Adipocyte (in vitro differentiated cells): ENCODE measurements at regions not wholly inside any gene's neighbourhood (a gene's known extent, or its start where the extent isn't known, plus 50 kb on each side); places are given as distances from the start of the nearest gene placed in this dataset.

Experiments
- DNase-seq: peaks from one replicate; pipeline ENCODE4 v3.0.0-alpha.2; 2015; ENCODE audit warnings: low read depth
- H3K27me3 ChIP-seq: replicated peaks from 2 replicates; pipeline ENCODE4 v1.7.0; 2013; ENCODE audit warnings: mild to moderate bottlenecking, low read length, moderate library complexity; ENCODE audit not compliant: control insufficient read depth, insufficient read depth
- H3K36me3 ChIP-seq: 2 replicates; pipeline ENCODE4 v1.7.0; 2013; ENCODE audit warnings: low read length, mild to moderate bottlenecking, moderate library complexity; ENCODE audit not compliant: control insufficient read depth, insufficient read depth, severe bottlenecking
- H3K4me1 ChIP-seq: 2 replicates; pipeline ENCODE4 v1.7.0; 2013; ENCODE audit warnings: mild to moderate bottlenecking, low read length, moderate library complexity; ENCODE audit not compliant: control insufficient read depth, insufficient read depth
- H3K4me3 ChIP-seq: 2 replicates; pipeline ENCODE4 v1.7.0; 2013; ENCODE audit warnings: mild to moderate bottlenecking, low read length, moderate library complexity
- H3K9ac ChIP-seq: 2 replicates; pipeline ENCODE4 v1.7.0; 2013; ENCODE audit warnings: mild to moderate bottlenecking, low read length, moderate library complexity
- H3K9me3 ChIP-seq: 2 replicates; pipeline ENCODE4 v1.7.0; 2013; ENCODE audit warnings: mild to moderate bottlenecking, low read length, moderate library complexity; ENCODE audit not compliant: control insufficient read depth

- peak; percentile 5 for DNase-seq
- no peaks in the 10 kb centered on the region for H3K9me3 ChIP-seq
- H3K9ac ChIP-seq: no peak overlapping the region
- H3K27me3 ChIP-seq: no peaks in the 10 kb centered on the region
- no peaks in the 10 kb centered on the region for H3K36me3 ChIP-seq
- H3K4me1 ChIP-seq: peaks cover 10% of the 10 kb centered on the region
- no peak overlapping the region for H3K4me3 ChIP-seq
Measured at GRCh38 chr5:20605732-20606525, 617.9 kb upstream of the CDH18 start.

DNA sequence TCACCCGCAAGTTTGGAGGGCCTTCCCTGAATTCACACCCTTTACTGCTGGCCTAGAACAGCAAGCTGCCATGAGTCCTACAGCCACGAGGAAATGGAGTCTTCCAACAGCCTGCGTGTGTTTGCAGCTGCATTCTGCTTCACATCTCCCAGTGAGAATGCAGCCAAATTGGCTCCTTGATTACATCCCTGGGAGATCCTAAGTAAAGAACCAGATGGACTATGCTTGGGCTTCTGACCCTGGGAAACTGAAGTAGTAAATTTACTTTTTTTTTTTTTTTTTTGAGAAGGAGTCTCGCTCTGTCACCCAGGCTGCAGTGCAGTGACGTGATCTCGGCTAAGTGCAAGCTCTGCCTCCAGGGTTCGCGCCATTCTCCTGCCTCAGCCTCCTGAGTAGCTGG, 617.0 kb upstream of the CDH18 start:
- no peaks in the 10 kb centered on the region for H3K36me3 ChIP-seq
- H3K9ac ChIP-seq: no peak overlapping the region
- no peaks in the 10 kb centered on the region for H3K9me3 ChIP-seq
- H3K27me3 ChIP-seq: no peaks in the 10 kb centered on the region
- no peak for DNase-seq
- H3K4me1 ChIP-seq: peaks cover 10% of the 10 kb centered on the region
- no peak overlapping the region for H3K4me3 ChIP-seq

GRCh38 chr5:20601678-20602100, 613.7 kb upstream of the CDH18 start:
- Histone ChIP-seq H3K9me3 (no peaks in the 10 kb centered on the region), H3K9ac (no peak overlapping the region), H3K36me3 (no peaks in the 10 kb centered on the region), H3K27me3 (no peaks in the 10 kb centered on the region), H3K4me3 (no peak overlapping the region), H3K4me1 (peaks cover 10% of the 10 kb centered on the region)
- DNase-seq: peak; percentile 34

DNA sequence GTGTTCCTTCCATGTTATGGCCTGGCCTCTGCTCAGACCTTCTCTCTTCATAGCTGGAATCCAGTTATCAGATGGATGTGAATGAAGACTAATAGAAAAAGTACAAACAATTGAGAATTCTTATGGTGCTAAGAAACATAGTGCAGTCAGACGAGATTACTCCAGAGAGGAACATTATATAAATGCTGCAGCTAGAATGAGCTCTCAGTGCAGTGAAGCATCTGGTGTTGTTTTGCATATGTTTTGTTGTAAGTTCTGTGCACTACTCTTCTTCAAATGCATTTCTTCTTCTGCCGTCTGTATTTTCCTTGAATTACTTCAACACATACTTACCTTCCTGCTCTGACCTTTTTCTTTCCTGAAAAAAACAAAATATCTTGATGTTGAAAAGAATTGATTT, 602.4 kb upstream of the CDH18 start:
- H3K36me3 ChIP-seq: no peaks in the 10 kb centered on the region
- DNase-seq: no peak
- H3K9ac ChIP-seq: no peak overlapping the region
- no peak overlapping the region for H3K4me3 ChIP-seq
- no peaks in the 10 kb centered on the region for H3K4me1 ChIP-seq
- no peaks in the 10 kb centered on the region for H3K27me3 ChIP-seq
- H3K9me3 ChIP-seq: no peaks in the 10 kb centered on the region

DNA sequence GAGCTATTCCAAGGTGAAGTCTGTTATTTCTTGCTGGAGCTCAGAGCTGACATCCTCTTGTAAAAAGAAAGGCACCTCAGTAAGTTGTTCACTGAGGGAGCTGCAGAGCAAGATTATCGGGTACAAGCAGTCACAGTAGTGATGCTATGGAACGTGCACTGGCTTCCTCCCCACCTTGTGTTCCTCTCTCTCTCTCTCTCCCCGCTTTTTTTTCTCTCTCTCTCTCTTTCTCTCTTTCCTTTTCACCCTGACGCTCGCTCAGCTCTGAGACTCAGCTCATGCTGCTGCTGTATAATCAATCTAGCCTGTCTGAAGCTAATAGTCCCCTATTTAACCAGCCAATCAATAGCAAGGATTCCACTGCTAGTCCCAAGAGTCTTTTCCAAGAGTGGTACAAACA, 587.6 kb upstream of the CDH18 start:
- Histone ChIP-seq H3K4me1 (peaks cover 4% of the 10 kb centered on the region), H3K9ac (no peak overlapping the region), H3K27me3 (no peaks in the 10 kb centered on the region), H3K9me3 (peaks cover 6% of the 10 kb centered on the region), H3K4me3 (no peak overlapping the region), H3K36me3 (no peaks in the 10 kb centered on the region)
- no peak for DNase-seq

- Histone ChIP-seq H3K9me3 (no peaks in the 10 kb centered on the region), H3K36me3 (no peaks in the 10 kb centered on the region), H3K27me3 (no peaks in the 10 kb centered on the region), H3K9ac (no peak overlapping the region), H3K4me1 (peaks cover 4% of the 10 kb centered on the region), H3K4me3 (no peak overlapping the region)
- DNase-seq: no peak
Measured at GRCh38 chr5:20574576-20574975, 586.6 kb upstream of the CDH18 start.

DNA sequence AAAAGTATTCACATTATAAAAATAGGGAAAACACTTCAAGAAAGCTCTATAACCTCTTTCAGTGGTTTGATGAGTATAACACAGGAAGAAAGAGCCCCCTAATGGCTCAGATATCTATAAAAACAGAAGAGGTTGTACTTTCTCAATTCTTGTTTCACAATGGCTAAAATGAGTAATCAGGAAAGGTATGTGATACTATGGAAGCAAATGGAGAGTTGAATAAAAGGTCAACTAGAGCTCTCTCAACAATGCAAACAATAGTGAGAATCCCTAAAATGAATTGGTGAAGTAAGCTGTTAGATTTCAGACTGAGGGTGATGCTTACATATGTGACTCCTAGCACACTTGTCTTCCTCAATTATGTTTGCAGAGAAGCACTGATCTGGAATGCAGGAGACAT, 584.6 kb upstream of the CDH18 start:
- no peaks in the 10 kb centered on the region for H3K9me3 ChIP-seq
- H3K9ac ChIP-seq: no peak overlapping the region
- H3K36me3 ChIP-seq: no peaks in the 10 kb centered on the region
- H3K27me3 ChIP-seq: no peaks in the 10 kb centered on the region
- DNase-seq: peak; percentile 95
- H3K4me3 ChIP-seq: no peak overlapping the region
- H3K4me1 ChIP-seq: peaks cover 4% of the 10 kb centered on the region

DNA sequence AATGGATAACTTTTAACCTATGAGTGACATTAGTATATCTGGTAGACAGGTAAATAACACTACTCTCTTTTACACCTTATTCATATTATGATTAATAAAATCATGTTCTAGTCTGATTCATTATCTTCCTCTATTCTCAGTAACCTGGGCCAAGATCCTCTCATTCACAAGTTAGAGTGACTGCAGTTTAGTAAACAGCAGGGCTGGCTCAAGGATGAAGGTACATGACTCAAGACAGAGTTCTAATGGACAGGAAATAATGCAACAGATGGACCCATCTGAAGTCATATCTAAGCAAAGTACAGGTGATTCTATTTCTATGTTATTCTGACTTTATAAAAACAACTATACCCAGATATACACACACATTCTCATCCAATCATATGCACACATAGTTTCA, 582.5 kb upstream of the CDH18 start:
- no peaks in the 10 kb centered on the region for H3K36me3 ChIP-seq
- DNase-seq: no peak
- H3K27me3 ChIP-seq: no peaks in the 10 kb centered on the region
- H3K9ac ChIP-seq: no peak overlapping the region
- H3K9me3 ChIP-seq: no peaks in the 10 kb centered on the region
- H3K4me3 ChIP-seq: no peak overlapping the region
- peaks cover 4% of the 10 kb centered on the region for H3K4me1 ChIP-seq

DNA sequence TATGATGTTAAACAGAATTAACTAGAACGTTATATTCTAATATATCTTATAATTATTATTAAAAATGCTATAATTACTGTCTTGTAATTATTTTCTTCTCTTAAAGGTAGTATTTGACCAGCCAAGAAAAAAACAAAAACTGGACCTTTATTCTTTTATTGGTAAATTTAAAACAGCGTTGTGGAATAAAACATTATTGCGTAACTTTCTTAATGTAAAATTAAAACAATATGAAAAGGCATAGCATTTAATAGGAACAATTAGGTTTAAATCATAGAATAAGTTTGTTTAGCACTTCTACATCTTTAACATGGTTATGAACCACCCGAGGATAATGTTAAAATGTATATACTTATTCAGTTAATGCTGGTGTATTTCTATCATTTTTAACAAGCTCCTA, 574.5 kb upstream of the CDH18 start:
- no peak for DNase-seq
- no peak overlapping the region for H3K9ac ChIP-seq
- no peak overlapping the region for H3K4me3 ChIP-seq
- no peaks in the 10 kb centered on the region for H3K36me3 ChIP-seq
- H3K27me3 ChIP-seq: no peaks in the 10 kb centered on the region
- H3K9me3 ChIP-seq: no peaks in the 10 kb centered on the region
- H3K4me1 ChIP-seq: no peaks in the 10 kb centered on the region

DNA sequence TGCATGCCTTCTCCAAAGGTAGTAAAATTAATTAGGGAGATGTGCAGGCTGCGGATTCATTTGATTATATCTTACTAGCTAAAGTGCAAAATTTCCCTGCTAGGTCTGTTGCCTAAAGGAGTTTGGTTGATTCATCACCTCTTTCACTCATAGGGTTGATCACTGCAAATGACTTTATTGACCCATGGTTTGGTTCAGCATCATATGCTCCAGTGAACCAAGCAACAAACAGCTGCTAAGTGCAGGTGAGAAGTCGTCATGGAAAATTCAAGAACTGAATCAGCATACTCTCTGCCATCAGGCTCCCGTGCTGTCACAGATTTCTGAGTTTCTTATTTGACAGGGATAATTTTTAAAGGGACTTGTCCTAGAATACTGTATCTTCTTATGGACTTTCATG, 571.8 kb upstream of the CDH18 start:
- H3K36me3 ChIP-seq: no peaks in the 10 kb centered on the region
- no peak overlapping the region for H3K9ac ChIP-seq
- H3K4me1 ChIP-seq: no peaks in the 10 kb centered on the region
- H3K4me3 ChIP-seq: no peak overlapping the region
- H3K9me3 ChIP-seq: no peaks in the 10 kb centered on the region
- DNase-seq: no peak
- no peaks in the 10 kb centered on the region for H3K27me3 ChIP-seq

DNA sequence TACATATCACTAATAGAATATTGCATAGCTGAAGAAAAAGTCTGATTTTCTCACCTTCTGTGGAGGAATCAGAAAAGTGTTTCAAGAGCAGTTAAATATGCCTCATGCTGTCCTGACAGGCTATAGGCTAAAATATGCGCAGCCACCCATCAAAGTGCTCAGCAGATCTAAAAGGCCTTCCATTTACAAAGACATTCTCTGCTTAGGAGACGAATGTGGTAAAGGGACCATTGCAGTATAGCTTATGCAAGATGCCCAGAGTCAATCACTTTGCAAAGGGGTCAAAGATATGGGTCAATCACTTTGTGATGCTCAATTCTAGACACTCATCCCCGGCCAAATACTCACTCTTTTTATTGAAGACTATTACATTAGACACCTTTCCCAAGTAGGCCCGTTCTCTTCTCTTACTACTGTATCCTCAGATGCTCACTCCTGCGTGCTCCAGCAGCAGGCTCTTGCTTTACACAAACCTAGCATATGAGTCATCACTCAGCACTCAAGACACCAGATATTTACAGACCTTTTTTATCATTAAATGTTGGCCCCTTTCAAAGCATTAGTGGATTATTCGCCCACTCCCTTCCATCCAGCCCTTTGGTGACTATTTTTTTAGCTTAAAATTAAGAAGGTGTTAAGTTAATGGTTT, 568.2 kb upstream of the CDH18 start:
- DNase-seq: peak; percentile 40
- Histone ChIP-seq H3K9me3 (no peaks in the 10 kb centered on the region), H3K4me3 (no peak overlapping the region), H3K36me3 (no peaks in the 10 kb centered on the region), H3K27me3 (no peaks in the 10 kb centered on the region), H3K4me1 (peaks cover 5% of the 10 kb centered on the region), H3K9ac (no peak overlapping the region)
